GM06990 (cell line): ENCODE measurements at regions not wholly inside any gene's neighbourhood (a gene's known extent, or its start where the extent isn't known, plus 50 kb on each side); places are given as distances from the start of the nearest gene placed in this dataset.

Experiments used
- DNase-seq: peaks from one replicate; pipeline ENCODE4 v3.0.0-alpha.2; 2011; ENCODE audit not compliant: insufficient read length; ENCODE audit errors: extremely low read depth
- H3K27me3 ChIP-seq: replicated peaks from 2 replicates; pipeline ENCODE4 v1.6.0; 2011; ENCODE audit warnings: low read length; ENCODE audit not compliant: control insufficient read depth, insufficient read depth
- H3K36me3 ChIP-seq: 2 replicates; pipeline ENCODE4 v1.5.1; 2011; ENCODE audit warnings: low read length; ENCODE audit not compliant: control insufficient read depth, insufficient read depth
- H3K4me3 ChIP-seq: replicated peaks from 2 replicates; pipeline ENCODE4 v1.5.1; 2011; ENCODE audit warnings: low read depth, mild to moderate bottlenecking, control low read depth, low read length
- TF ChIP-seq, protein P1 (sequence below): IDR thresholded peaks from 2 replicates; pipeline ENCODE4 v1.5.1; 2011; ENCODE audit warnings: low read length, control low read depth, mild to moderate bottlenecking, inconsistent platforms; ENCODE audit not compliant: insufficient read depth, poor library complexity, severe bottlenecking

DNA sequence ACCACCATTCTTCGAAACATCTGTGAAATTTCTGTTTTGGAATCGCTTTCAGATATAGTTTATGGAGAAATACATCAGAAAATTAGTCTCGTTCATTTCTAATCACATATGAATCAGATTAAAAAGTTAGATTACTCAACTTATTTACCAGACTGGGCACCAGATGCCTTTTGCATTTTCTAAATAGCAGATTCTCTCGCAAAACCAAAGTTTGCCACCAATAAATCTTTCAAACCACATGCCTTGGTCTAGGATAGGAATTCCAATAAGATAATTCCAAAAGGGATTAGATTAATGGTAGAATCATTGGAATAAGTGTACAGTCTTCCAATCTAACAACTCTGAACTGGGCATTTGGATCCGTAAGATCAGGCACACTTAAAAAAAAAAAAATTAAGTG is 160.4 kb upstream of the TAB2 start:
- no peak overlapping the region for H3K4me3 ChIP-seq
- DNase-seq: no peak
- no peaks in the 10 kb centered on the region for H3K36me3 ChIP-seq
- no peaks in the 10 kb centered on the region for H3K27me3 ChIP-seq
- TF ChIP-seq, protein P1, sequence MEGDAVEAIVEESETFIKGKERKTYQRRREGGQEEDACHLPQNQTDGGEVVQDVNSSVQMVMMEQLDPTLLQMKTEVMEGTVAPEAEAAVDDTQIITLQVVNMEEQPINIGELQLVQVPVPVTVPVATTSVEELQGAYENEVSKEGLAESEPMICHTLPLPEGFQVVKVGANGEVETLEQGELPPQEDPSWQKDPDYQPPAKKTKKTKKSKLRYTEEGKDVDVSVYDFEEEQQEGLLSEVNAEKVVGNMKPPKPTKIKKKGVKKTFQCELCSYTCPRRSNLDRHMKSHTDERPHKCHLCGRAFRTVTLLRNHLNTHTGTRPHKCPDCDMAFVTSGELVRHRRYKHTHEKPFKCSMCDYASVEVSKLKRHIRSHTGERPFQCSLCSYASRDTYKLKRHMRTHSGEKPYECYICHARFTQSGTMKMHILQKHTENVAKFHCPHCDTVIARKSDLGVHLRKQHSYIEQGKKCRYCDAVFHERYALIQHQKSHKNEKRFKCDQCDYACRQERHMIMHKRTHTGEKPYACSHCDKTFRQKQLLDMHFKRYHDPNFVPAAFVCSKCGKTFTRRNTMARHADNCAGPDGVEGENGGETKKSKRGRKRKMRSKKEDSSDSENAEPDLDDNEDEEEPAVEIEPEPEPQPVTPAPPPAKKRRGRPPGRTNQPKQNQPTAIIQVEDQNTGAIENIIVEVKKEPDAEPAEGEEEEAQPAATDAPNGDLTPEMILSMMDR: no peak

DNA sequence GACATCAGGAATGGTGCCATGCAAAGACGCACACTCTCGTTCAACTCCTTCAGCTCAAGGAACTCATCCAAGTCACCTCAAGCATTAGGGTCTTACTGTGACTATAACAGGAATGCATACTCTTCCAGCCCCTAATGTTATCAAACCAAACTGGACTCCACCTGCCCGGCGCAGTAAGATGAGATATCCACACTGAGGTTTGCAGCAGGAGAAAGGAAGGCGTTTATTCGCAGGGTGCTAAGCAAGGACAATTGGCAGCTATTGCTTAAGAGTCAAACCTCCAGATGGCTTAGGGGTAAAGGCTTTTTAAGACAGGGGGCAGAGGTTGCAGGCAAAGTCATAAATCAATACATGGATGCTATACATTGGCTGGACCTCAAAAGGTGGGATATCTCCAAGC is 159.4 kb upstream of the TAB2 start:
- Histone ChIP-seq H3K27me3 (no peaks in the 10 kb centered on the region), H3K36me3 (no peaks in the 10 kb centered on the region), H3K4me3 (no peak overlapping the region)
- DNase-seq: no peak
- TF ChIP-seq, protein P1: no peak

DNA sequence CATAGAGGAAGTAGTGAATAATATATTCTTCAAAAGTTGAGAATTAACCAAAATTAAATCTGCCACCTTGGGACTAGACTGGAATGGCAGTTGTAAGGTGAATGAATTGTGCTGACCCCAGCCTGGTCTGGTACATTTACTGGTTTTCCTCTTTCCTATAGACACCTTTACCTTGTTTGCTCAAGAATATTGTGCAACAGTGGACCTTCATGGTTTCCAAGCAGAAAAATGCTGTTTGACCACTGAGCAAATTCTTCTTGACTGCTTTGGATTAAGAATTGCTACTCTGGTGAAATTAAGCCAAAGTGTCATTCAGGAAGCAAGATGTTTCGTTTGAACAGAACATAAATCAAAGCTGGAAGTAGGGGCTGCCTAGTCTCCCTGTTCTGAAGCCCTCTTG is 156.6 kb upstream of the TAB2 start:
- no peak for DNase-seq
- TF ChIP-seq, protein P1: no peak
- no peaks in the 10 kb centered on the region for H3K27me3 ChIP-seq
- H3K4me3 ChIP-seq: no peak overlapping the region
- no peaks in the 10 kb centered on the region for H3K36me3 ChIP-seq

DNA sequence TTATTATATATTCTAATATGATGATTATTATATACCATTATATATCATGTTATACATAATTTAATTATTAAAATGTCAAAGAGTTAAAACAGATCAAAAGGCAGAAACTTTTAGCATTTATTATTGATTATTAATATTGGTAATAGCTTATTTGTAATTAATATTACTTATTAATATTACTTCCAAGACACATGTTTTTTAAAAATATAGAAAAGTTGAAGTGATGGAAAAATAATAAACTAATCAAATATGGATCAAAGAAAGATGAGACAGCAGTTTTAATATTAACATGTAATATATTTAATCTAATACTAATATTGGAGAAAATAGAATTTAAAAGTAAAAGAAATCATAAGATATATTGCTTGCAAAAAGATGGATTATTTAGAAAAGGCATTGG is 154.6 kb upstream of the TAB2 start:
- TF ChIP-seq, protein P1: no peak
- Histone ChIP-seq H3K27me3 (no peaks in the 10 kb centered on the region), H3K36me3 (no peaks in the 10 kb centered on the region), H3K4me3 (no peak overlapping the region)
- no peak for DNase-seq

DNA sequence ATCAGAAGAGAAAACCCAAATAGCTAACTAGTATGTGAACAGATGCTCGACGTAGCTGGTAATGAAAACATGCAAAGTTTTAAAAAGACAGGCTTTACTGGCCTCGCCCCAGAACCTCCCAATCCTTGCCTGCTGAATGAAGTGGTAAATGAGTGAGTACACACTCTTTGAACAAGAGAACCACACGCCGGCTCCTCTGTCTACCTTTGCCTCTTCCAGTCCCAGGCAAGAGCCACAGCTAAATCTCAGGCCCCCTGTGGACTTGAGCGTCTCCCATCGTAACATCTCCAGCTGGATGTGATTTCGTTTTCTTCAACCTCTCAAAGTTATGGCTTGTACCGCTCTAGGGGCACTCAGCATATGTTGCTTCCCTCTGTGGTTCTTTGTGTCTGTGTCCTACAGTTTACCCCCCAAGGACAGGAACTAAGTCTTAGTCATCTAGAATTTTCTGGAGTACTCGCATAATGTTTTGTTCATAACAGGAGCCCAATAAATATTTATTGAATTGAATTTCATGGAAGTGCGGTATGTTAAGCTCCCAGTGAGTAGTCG is 153.2 kb upstream of the TAB2 start:
- no peak for DNase-seq
- H3K27me3 ChIP-seq: no peaks in the 10 kb centered on the region
- H3K36me3 ChIP-seq: no peaks in the 10 kb centered on the region
- TF ChIP-seq, protein P1: no peak
- H3K4me3 ChIP-seq: no peak overlapping the region

DNA sequence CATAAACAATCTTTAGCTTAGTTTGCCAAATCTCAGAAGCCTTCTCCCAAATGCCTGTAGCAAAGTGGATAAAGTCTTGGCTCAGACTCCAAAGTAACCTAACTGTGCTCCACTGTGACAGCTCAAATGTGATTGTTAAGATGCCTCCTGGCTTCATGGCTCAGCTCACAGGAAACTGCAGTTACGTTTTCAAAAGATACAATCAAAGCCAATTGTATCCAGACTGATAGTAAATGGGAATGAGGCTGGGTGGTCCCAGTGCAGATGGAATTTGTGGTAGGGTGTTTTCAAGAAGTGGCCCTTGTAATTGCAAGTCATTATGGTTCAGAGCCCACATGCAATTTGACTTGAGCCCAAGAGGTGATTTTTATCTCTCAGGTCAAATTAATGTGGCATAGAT is 151.2 kb upstream of the TAB2 start:
- Histone ChIP-seq H3K36me3 (no peaks in the 10 kb centered on the region), H3K4me3 (no peak overlapping the region), H3K27me3 (no peaks in the 10 kb centered on the region)
- no peak for DNase-seq
- TF ChIP-seq, protein P1: no peak
